ENCODE measurements at regions not wholly inside any gene's neighbourhood (a gene's known extent, or its start where the extent isn't known, plus 50 kb on each side); places are given as distances from the start of the nearest gene placed in this dataset.

DNA sequence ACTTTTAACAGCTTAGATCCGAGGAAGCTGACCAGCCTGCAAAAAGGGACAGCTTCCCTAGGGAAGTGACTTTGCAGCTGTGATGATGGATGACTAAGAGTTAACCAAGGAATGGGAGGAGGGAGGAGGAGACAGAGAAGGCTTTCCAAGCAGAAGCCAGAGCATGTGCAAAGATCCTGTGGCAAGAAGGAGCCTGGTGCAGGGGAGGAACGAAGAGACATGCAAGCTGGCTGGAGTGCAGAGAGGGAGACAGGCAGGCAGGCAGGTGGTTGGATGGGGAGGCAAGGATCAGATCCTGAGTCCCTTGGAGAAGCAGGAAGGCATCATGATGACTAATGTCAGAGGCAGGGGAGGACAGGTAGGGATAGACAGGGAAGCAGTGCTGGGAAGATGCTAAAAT, 148.8 kb downstream of the PFKFB3 start:
- TF ChIP-seq CTCF (IDR thresholded peaks at IDR 0.05), result no peak
- TF ChIP-seq POLR2A (IDR thresholded peaks at IDR 0.05), result no peak
